ENCODE measurements at regions not wholly inside any gene's neighbourhood (a gene's known extent, or its start where the extent isn't known, plus 50 kb on each side); places are given as distances from the start of the nearest gene placed in this dataset.

DNA sequence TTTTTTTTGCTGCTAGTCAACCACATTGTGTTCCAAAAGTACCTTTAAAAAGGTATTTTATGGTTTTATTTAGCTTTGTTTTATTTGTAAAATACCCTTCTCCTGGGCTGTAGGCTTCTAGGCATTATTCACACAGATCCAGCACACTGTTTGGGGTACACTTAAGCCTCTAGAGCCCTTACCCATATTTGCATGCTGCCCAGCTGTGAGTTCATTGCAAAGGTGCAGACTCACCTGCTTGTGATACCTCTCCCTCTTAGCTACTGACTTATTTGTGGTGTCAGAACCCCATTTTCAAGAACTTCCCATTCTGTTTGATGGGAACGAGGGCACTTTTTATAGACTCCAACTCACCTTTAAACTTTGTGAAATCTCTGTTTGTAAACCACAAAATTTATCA lies 69.8 kb downstream of the RIN2 start:
- TF ChIP-seq, protein P1, sequence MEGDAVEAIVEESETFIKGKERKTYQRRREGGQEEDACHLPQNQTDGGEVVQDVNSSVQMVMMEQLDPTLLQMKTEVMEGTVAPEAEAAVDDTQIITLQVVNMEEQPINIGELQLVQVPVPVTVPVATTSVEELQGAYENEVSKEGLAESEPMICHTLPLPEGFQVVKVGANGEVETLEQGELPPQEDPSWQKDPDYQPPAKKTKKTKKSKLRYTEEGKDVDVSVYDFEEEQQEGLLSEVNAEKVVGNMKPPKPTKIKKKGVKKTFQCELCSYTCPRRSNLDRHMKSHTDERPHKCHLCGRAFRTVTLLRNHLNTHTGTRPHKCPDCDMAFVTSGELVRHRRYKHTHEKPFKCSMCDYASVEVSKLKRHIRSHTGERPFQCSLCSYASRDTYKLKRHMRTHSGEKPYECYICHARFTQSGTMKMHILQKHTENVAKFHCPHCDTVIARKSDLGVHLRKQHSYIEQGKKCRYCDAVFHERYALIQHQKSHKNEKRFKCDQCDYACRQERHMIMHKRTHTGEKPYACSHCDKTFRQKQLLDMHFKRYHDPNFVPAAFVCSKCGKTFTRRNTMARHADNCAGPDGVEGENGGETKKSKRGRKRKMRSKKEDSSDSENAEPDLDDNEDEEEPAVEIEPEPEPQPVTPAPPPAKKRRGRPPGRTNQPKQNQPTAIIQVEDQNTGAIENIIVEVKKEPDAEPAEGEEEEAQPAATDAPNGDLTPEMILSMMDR (conservative IDR thresholded peaks at IDR 0.05): no peak
- TF ChIP-seq ZFX (IDR thresholded peaks at IDR 0.05): no peak
